ENCODE measurements at regions not wholly inside any gene's neighbourhood (a gene's known extent, or its start where the extent isn't known, plus 50 kb on each side); places are given as distances from the start of the nearest gene placed in this dataset.
"Not testable (repeated sequence)": the region's sequence is repeated elsewhere in the genome, so short reads cannot be mapped to it uniquely, and the experiment has no call there.

GRCh38 chr14:89743828-89744227 is 210.7 kb downstream of the EFCAB11 start:
- DNase-seq = no peak

- DNase-seq = no peak
Measured at GRCh38 chr14:89740241-89740640, 214.3 kb downstream of the EFCAB11 start.

- no peak for DNase-seq
Measured at GRCh38 chr14:89736881-89737280, 217.6 kb downstream of the EFCAB11 start.

- DNase-seq = no peak
Measured at GRCh38 chr14:89731396-89731933, 223.1 kb downstream of the EFCAB11 start.

- no peak for DNase-seq
Measured at GRCh38 chr14:89730687-89731086, 223.8 kb downstream of the EFCAB11 start.

- no peak for DNase-seq
Measured at GRCh38 chr14:89728964-89729363, 225.6 kb downstream of the EFCAB11 start.

GRCh38 chr14:89726226-89726625 is 228.3 kb downstream of the EFCAB11 start:
- DNase-seq = not testable (repeated sequence)

- no peak for DNase-seq
Measured at GRCh38 chr14:89724628-89724960, 229.9 kb downstream of the EFCAB11 start.

GRCh38 chr14:89723930-89724627 is 230.5 kb downstream of the EFCAB11 start:
- no peak for DNase-seq

- DNase-seq = no peak
Measured at GRCh38 chr14:89721956-89722355, 232.6 kb downstream of the EFCAB11 start.

- no peak for DNase-seq
Measured at GRCh38 chr14:89720741-89721729, 233.5 kb downstream of the EFCAB11 start.

- DNase-seq = no peak
Measured at GRCh38 chr14:89720076-89720687, 234.3 kb downstream of the EFCAB11 start.

- no peak for DNase-seq
Measured at GRCh38 chr14:89719366-89720075, 235.0 kb downstream of the EFCAB11 start.

GRCh38 chr14:89708982-89709625 is 245.4 kb downstream of the EFCAB11 start:
- no peak for DNase-seq

GRCh38 chr14:89707086-89707485 is 247.4 kb downstream of the EFCAB11 start:
- no peak for DNase-seq

GRCh38 chr14:89702876-89703200 is 251.7 kb downstream of the EFCAB11 start:
- no peak for DNase-seq

GRCh38 chr14:89702073-89702875 is 252.3 kb downstream of the EFCAB11 start:
- DNase-seq = peak; percentile 43

GRCh38 chr14:89701211-89702043 is 253.1 kb downstream of the EFCAB11 start:
- peak; percentile 83 for DNase-seq

- DNase-seq = no peak
Measured at GRCh38 chr14:89700801-89701200, 253.7 kb downstream of the EFCAB11 start.

- no peak for DNase-seq
Measured at GRCh38 chr14:89699071-89699470, 255.5 kb downstream of the EFCAB11 start.

Measured in renal pelvis (tissue), 1 donor.